ENCODE measurements at regions not wholly inside any gene's neighbourhood (a gene's known extent, or its start where the extent isn't known, plus 50 kb on each side); places are given as distances from the start of the nearest gene placed in this dataset.

DNA sequence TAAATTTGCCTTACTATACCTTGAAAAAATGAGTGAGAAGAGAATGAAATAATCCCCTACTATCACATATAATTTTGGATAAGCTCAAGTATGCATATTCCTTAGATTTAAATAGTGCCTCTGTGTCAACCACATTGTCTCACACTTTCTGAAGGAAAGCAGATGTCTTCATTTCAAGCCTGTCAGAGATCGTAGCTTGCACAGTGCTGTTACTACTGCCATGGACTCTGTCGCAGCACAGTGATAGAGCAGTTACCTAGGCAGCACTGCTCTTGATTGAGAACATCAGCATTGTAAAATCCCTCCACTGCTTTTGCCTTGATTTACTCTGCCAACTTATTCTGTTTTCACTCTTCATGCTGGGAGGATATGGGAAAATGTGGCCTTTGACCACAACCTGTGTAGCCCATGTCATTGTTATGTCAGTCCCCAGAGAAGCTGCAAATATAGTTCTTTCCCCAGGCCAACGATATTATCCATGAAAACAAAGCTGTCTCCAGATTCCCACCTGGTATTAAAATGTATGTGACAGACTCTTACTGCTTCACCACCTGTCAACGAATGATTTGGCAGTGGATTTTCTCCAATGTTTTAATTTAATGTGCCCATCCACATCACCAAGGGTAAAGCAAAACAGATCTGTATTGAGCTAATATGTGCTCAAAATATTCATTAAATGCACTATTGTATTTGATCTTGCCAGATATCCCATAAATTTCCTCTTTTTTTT, 675.7 kb downstream of the METTL4 start:
- no TSS peak for BruUV-seq (replicated peaks)
- Histone ChIP-seq H3K4me3 (replicated peaks in 1 of 2; ENCODE audit: low read depth in 1 of 2, low read length in 2 of 2) (no peak overlapping the region), H4K20me1 (ENCODE audit: insufficient read depth) (no peaks in the 10 kb centered on the region), H3K9me3 (ENCODE audit: control insufficient read depth in 1 of 2, insufficient read depth in 1 of 2, low read depth in 1 of 2, low read length in 2 of 2) (no peaks in the 10 kb centered on the region), H3K9me2 (ENCODE audit: insufficient read depth) (no peaks in the 10 kb centered on the region), H3K4me1 (ENCODE audit: control insufficient read depth in 1 of 2, insufficient read depth in 2 of 2, low read length in 2 of 2) (no peaks in the 10 kb centered on the region), H3K36me3 (ENCODE audit: control insufficient read depth in 1 of 2, insufficient read depth in 2 of 2, low read length in 2 of 2) (no peaks in the 10 kb centered on the region), H3K27ac (ENCODE audit: low read depth, low read length) (no peak overlapping the region), H3K4me2 (ENCODE audit: low read length) (no peak overlapping the region), H3K9ac (ENCODE audit: low read length) (no peak overlapping the region), H3K79me2 (ENCODE audit: insufficient read depth, low read length) (no peaks in the 10 kb centered on the region), H2AFZ (ENCODE audit: low read depth, low read length, poor library complexity, severe bottlenecking) (no peak overlapping the region), H3K27me3 (ENCODE audit: insufficient read depth, low read length) (0 out of 2 replicates have a peak, but pooled peaks cover 4% of the 10 kb centered on the region)
- TF ChIP-seq TCF7L2 (IDR thresholded peaks at IDR 0.05; ENCODE audit: borderline replicate concordance, extremely low read depth, insufficient read depth, insufficient read length) (no peak), REST (IDR thresholded peaks at IDR 0.05; ENCODE audit: low read depth) (no peak), ATF3 (IDR thresholded peaks at IDR 0.05) (no peak)
- DNase-seq (ENCODE audit: low read depth, low spot score) (no peak), ATAC-seq (no peak)
- ChIA-PET RAD21 (ENCODE audit: low non-redundant PET in 1 of 2, low total read pairs in 2 of 2, uncharacterized antibody in 2 of 2, unreplicated experiment in 2 of 2) (no interaction called here), POLR2A (no interaction called here), CTCF (no interaction called here)
- intact Hi-C loops (cut with micrococcal nuclease): no loop called here

DNA sequence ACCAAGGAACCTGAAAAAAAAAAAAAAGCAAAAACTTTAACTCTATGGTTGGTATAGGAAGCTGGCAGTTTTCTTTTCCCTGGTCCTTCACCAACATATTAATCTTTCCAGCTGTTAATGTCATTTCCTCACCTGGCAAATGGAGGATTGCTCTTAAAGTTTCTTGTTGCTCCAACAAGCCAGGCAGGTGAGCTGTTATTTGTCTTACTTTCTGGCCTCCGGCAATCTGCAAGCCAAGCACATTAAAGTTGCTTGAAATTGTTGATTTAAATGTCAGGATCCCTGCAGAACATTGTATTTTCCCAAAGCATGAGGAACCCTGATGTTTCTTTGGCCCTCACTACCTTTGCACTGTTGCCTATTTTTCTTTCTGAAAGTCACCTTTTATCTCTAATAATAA, 664.9 kb downstream of the METTL4 start:
- CTCF ChIA-PET: interaction anchor here (1.2 kb wide), 1 partner anchor 8 kb away, joined by 3 read pairs; no protein-coding TSS in a partner anchor
- no peaks in the 10 kb centered on the region for H3K9me3 ChIP-seq (ENCODE audit: control insufficient read depth in 1 of 2, insufficient read depth in 1 of 2, low read depth in 1 of 2, low read length in 2 of 2)
- H3K36me3 ChIP-seq (ENCODE audit: control insufficient read depth in 1 of 2, insufficient read depth in 2 of 2, low read length in 2 of 2): no peaks in the 10 kb centered on the region
- H3K27ac ChIP-seq (ENCODE audit: low read depth, low read length): no peak overlapping the region
- H3K79me2 ChIP-seq (ENCODE audit: insufficient read depth, low read length): no peaks in the 10 kb centered on the region
- H3K27me3 ChIP-seq (ENCODE audit: insufficient read depth, low read length): no peaks in the 10 kb centered on the region
- POLR2A ChIA-PET: no interaction called here
- intact Hi-C loops (cut with micrococcal nuclease): no loop called here
- H3K9ac ChIP-seq (ENCODE audit: low read length): no peak overlapping the region
- no peak overlapping the region for H2AFZ ChIP-seq (ENCODE audit: low read depth, low read length, poor library complexity, severe bottlenecking)
- no peak overlapping the region for H3K4me2 ChIP-seq (ENCODE audit: low read length)
- ATAC-seq (no peak), DNase-seq (ENCODE audit: low read depth, low spot score) (no peak)
- no peaks in the 10 kb centered on the region for H4K20me1 ChIP-seq (ENCODE audit: insufficient read depth)
- H3K4me3 ChIP-seq (replicated peaks in 1 of 2; ENCODE audit: low read depth in 1 of 2, low read length in 2 of 2): no peak overlapping the region
- no peaks in the 10 kb centered on the region for H3K9me2 ChIP-seq (ENCODE audit: insufficient read depth)
- H3K4me1 ChIP-seq (ENCODE audit: control insufficient read depth in 1 of 2, insufficient read depth in 2 of 2, low read length in 2 of 2): no peaks in the 10 kb centered on the region
- RAD21 ChIA-PET (ENCODE audit: low non-redundant PET in 1 of 2, low total read pairs in 2 of 2, uncharacterized antibody in 2 of 2, unreplicated experiment in 2 of 2): interaction anchor here in 1 of 2 experiments (0.7 kb wide), 1 partner anchor 8 kb away, joined by 4 read pairs; no protein-coding TSS in a partner anchor
- BruUV-seq (replicated peaks): no TSS peak
- TF ChIP-seq SIN3A (IDR thresholded peaks at IDR 0.05; ENCODE audit: low read depth) (no peak), SRF (IDR thresholded peaks at IDR 0.05; ENCODE audit: low read depth) (no peak), JUND (IDR thresholded peaks at IDR 0.05) (no peak), ELF1 (IDR thresholded peaks at IDR 0.05; ENCODE audit: borderline replicate concordance, low read depth) (no peak), REST (IDR thresholded peaks at IDR 0.05; ENCODE audit: low read depth) (no peak), ATF3 (IDR thresholded peaks at IDR 0.05) (no peak), ZNF274 (IDR thresholded peaks at IDR 0.05; ENCODE audit: low read depth, low read length) (no peak), RAD21 (IDR thresholded peaks at IDR 0.05; ENCODE audit: low read depth) (no peak), TCF7L2 (IDR thresholded peaks at IDR 0.05; ENCODE audit: borderline replicate concordance, extremely low read depth, insufficient read depth, insufficient read length) (no peak), POLR2AphosphoS5 (IDR thresholded peaks at IDR 0.05; ENCODE audit: low read depth, low read length) (no peak), FOSL1 (IDR thresholded peaks at IDR 0.05; ENCODE audit: low read depth) (no peak)
